GM21367 (cell line): ENCODE measurements at regions not wholly inside any gene's neighbourhood (a gene's known extent, or its start where the extent isn't known, plus 50 kb on each side); places are given as distances from the start of the nearest gene placed in this dataset.

Source experiments
- ATAC-seq: cut with Tn5 transposase; IDR thresholded peaks from one replicate; pipeline ENCODE4 v1.9.1; 2021; ENCODE audit not compliant: unreplicated experiment

DNA sequence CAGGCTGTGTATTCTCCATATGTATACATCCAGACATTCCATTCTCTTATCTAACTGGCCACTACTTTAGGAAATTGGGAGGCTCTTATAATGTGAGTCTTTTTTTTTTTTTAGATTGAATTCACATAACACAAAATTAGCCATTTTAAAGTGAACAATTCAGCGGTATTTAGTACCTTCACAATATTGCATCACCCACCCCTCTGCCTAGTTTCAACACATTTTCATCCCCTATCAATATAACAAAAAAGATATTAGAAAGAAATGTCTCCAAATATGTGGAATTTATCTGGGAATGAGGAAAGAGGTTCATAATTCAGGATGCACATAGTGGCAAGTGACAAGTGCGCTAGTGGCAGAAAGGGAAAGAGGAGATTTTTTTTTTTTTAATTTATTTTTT is 228.5 kb downstream of the ICE1 start:
- no peak for ATAC-seq

DNA sequence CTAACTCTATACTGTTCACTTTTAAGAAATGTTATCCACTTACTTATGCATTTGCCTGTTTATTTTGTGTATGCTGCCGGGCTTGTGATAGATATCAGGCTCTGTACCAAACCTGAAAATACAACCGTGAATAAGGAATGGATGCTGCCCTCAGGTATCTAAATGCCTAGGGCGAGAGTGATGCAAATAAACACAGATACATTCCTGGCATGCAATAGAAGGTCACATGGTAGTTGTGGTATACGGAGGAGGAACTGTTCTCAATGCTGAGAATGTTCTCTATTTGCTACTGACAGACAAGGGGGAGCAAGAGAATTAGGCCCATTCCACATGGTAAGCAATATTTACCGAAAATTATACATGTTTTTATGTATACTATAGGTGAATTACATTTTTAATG is 227.8 kb downstream of the ICE1 start:
- no peak for ATAC-seq

DNA sequence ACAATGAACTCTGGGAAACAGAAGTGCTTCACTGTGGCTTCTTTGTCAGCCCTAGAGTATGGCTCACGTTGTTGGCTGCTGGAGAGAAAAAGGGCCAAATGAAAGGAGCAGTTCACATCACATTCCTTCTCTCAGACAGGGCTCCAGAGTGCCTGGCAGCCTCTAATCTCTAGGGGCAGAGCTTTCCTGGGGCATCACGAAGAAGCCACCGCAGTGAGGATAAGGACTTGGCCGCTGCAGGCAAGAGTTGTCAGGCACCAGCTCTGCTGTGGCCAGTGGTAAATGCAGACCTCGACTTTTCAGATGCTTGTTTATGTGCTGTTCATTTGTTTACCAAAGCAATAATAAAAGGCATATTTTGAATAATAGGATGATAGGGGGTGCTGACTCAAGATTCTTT is 227.2 kb downstream of the ICE1 start:
- no peak for ATAC-seq

DNA sequence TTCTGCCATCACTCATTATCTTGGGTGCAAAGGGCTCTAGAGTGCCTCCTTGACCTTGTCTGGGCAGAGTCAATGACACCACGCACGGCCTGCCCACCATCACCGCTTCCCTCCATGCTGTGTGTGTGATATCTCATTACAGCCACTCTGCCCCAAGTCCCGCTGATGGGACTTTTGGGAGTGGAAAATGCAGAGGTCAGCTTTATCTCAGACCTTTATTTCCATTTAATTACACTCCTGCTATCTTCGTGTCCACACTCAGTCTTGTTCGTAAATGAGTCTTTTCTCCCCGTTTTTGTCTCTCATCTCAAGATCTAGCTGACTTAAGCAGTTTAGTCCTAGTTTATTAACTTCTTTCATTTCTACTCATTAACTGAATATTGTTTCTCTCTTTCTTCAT is 226.2 kb downstream of the ICE1 start:
- ATAC-seq, result no peak

DNA sequence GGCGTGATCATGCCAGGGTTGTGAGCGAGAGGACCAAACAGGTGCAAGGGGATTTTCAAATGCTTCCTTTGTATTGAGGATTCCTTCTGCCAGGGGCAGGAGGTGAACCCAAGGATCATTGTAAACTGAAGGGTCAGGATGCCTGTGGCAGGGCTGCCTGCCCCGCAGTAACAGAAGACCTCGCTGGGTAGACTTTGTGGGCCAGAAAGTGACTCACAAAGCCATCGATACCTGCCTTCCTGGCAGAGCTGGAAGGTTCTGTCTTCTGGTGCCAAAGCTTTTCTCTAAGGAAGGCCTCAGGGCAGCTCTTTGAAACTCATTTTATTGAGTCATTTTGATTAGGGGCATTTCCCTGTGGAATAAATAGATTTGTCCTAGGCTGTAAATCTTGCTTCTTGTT is 223.4 kb downstream of the ICE1 start:
- ATAC-seq, result no peak

DNA sequence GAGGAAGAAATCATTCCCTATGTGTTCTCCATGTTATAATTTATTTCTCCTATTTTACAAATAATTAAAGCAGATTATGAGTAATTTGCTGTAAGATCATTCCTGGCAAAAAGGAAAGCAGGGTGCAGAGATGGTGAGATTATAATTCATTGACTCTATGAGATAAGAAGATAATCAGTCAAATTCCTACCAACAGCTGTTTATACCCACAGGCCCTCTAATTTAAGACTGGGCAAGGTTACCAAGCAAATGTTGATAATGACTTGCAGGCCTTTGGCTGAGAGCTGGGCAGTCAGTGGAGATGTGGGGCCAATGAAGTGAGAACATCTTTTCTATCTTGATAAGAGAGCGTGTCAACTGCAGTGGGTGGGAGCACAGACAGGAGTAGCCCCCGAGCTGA is 222.7 kb downstream of the ICE1 start:
- no peak for ATAC-seq

DNA sequence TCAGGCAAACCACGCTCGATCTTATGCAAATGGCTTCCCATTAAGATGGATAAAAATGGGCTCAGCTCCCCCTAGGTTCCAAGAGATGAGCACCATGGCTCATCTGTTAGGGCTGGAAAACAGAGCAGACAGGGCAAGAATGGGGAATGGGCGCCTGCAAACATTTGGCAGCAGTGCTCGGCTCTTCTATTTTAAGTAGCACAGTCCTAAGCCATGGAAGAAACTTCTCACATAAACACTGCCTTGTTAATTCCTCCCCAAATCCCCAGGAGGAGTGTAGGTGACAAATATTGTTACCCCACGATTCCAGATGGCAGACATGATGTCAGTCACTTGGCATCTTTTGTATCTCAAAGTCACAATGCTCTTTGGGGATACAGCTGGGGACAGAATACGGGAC is 221.8 kb downstream of the ICE1 start:
- no peak for ATAC-seq

DNA sequence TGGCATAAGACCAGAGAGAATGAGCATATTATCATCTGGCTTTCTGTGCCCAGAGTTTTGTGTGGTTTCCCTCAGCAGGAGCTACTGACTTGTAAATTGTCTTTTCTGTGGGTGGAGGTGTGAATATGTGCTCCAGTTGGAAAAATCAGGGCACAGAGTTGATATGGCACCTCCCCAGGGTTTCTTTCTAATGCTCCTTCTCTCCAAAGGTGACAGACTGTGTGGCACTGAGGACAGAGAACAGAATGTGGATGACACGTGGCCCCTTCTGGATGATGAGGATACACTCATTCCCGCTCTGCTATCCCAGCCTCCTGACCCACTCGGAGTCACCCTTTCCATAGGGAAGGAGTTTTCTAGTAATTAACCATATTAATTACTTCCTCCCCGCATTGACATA is 221.0 kb downstream of the ICE1 start:
- ATAC-seq, result no peak

DNA sequence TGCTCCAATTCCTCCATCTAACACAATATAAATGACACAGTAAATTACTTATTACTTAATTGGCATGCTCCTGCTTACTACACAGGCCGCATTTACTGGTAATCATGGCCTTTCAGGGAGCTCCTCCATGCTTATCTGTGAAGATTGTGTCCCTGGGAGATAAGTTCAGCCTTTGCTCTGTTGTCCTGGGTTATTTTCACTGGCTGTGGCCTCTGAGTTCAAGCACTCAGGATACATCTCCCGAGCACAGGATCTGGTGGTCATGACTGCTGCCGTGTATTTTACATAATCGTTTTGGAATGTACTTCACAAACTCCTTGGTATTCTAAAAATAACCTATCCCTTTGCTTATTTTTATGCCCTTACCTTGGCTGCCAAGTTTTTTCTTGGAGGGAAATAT is 215.7 kb downstream of the ICE1 start:
- ATAC-seq, result no peak

DNA sequence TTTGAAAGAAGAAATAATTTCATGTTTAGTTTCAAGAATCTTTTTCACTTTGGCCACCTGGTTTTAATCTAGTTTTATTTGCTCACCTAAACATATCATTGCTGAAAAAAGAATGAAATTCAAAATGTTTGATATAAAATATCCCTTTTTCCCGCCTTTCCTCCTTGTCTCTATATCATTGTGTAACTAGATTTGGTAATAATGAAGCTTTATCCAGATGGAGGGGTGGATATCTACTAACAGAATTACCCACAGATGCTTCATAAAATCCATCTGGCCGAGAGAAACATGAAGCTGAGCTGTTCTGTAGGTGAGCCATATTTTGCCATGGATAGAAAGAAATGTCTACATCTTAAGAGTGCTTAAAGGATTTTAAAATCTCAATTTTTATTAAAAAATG is 214.7 kb downstream of the ICE1 start:
- no peak for ATAC-seq

DNA sequence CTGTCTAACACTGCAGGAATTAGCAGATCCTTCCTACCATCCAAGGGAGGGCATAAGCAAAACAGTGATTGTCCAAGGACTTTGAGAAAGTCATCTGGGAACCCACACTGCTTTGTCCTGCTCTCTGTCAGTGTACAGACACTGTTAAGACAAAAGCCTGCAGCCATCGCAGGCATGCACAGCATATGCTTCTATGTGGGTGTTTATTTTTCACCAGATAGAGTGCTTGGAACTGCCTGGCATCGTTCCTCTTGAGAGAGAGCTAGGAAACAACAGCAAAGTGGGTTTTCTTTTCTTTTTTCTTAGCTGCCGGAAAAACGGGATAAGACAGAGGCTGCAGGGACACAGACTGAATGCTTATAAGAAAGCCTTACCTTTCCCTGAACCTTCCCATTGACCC is 212.3 kb downstream of the ICE1 start:
- ATAC-seq, result no peak

DNA sequence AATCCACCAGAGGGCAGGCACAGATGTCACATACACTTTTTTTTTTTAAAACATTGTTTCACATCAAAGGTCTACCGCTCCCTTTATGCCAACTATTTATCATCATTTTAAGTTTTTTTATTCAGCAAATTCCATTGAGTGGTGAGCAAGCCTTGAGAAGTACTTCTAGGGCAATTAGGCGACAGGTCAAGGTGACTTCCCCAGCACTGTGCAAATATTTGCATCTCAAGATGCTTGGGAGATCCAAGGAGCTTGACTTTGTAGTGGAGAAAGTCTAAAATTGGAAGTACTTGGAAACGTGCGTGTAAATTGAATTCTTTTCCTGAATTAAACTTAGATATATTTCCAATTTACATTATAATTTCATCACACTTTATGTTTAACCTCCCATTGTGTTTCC is 211.1 kb downstream of the ICE1 start:
- no peak for ATAC-seq

DNA sequence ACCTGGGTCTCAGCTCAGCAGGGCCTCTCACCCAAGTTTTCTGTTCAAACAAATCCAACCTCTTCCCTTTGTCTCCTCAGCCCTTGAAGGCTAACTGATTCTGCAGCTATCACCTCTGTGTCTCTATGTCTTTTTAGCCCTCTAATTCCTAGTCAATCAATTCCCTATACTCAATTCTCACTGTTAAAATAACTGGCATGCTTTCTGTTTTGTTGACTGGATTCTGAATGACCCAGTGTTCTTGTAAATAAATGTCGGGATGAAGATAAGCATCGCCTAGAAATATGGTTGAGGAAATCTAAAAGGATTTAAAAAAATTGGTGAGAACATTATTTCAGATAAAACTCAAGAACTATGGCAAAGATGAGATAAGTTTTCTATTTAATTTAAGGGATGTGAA is 210.2 kb downstream of the ICE1 start:
- no peak for ATAC-seq

DNA sequence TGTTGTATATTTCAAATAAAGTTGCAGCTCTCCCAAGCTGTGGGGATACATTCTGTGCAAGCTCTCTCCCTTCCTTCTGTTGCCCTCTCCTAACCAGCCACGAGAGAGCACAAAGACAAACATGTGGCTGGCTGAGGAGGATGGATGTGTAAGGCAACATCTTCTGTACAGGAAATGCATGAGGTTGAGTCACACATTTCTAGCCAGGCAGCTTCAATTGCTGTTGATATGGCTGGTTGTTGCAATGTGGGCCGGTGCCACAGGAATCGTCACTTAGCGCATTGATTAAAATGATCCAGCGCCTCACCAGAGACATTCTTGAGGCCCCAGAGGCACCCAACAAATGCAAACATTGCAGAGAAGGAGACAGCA is 207.1 kb downstream of the ICE1 start:
- no peak for ATAC-seq

DNA sequence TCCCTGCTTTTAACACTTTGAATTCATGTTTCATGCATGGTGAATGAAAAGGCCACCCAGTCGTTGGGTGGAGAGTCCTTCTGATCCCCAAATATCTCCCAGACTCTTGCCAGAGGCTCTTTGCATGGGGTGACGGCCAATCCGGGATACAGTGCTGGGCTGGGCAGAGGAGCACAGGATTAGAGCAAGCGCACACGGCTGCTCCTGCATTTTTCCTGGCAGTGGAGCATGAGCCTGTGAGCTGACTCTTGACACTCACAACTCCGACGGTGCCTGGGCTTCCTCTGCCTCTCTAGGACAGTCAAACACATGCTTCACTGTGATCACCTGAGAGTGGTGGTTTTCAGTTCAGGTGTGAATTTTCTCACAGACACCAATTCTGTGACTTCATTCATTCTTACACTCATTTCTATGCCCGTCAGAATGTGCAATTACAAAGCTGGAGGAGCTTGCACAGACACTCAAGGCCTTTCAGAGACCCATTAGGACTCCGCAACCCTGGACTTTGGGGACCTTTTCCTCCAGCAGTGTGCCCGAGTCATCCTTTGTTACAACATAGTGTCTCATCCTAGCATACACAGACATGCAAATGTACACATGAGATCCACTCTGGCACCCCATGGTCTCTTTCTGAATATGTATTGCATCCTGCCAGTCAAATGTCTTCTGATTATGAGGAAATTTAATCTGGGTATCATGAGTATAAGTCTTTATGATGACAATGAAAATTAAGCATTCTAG is 206.6 kb downstream of the ICE1 start:
- ATAC-seq, result no peak

DNA sequence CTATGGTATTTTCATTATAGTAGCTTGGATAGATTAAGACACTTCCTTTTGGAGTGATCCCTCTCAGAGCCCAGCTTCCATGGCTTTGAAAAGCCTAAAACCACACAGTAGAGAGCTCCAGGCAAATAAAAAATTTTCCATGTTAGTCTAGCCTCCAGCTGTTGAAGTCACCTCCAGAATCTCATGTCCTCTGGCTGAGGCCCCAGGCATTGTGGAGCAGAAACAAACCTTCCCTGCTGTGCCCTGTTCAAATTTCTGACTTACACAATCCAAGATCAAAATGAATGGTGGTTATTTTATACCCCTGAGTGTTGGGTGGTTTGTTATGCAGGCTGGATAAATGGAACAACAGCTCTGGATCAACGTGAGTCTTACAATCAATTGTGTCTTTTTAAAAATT is 203.9 kb downstream of the ICE1 start:
- ATAC-seq, result no peak

DNA sequence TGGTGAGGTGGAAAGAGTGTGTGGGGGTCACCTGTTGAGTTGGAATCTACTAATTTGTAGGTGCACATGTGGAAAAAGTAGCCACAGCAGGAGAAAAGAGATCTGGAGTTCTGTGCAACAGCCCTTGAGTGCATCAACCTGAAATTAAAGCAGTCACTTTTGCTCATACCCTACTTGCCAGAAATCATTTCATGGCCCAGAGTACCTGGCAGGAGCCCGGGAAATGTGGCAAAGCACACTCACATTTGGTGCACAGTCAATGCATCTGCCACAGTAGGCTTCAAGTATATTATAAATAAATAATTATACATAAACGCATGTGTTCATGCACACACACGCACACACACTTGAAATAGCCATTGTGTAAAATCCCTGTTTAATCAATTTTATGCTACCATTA is 203.0 kb downstream of the ICE1 start:
- no peak for ATAC-seq

DNA sequence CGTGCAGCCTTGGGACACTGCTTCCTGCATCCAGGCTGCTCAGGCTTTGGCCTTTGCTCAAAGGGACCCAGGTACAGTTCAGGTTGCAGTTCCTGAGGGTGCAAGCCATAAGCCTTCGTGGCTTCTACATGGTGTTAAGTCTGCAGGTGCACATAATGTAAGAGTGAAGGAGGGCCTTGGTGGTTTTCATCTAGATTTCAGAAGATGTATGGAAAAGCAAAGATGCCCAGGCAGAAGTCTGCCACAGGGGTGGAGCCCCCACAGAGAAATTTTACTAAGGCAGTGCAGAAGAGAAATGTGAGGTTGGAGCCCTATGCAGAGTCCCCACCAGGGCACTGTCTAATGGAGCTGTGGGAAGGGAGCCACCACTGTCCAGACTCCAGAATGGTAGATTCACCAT is 200.9 kb downstream of the ICE1 start:
- no peak for ATAC-seq

DNA sequence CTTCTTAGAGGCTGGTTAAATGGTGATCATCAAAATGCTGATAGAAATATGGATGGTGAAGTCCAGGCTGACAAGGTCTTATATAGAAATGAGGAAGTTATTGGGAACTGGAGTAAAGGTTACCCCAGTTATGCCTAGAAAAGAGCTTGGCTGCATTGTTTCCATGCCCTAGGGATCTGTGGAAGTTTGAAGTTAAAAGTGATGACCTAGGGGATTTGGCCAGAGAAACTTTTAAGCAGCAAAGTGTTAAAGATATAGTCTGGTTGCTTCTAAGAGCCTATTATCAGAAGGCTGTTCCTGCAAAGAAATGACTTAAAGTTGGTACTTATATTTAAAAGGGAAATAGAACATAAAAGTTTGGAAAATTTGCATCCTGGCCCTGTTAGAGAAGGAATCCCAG is 200.3 kb downstream of the ICE1 start:
- ATAC-seq, result no peak

DNA sequence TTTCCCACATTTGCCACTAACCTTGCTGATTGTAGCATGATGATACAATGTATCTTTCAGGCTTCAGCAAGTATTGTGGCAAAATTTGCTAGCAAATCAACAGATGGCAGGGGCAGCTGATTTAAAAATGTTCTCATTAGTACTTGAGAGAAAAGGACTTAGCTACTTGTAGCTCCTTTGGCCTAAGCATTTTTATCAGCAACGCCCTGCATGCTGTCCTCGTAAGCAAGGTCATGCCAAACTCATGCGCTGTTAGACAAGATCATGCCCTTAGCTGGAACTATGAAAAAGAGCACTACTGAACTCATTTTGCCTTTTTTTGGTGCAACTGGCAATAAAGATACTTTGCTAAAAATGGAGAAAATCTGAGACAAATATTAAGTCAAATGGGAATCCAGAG is 197.1 kb downstream of the ICE1 start:
- no peak for ATAC-seq

DNA sequence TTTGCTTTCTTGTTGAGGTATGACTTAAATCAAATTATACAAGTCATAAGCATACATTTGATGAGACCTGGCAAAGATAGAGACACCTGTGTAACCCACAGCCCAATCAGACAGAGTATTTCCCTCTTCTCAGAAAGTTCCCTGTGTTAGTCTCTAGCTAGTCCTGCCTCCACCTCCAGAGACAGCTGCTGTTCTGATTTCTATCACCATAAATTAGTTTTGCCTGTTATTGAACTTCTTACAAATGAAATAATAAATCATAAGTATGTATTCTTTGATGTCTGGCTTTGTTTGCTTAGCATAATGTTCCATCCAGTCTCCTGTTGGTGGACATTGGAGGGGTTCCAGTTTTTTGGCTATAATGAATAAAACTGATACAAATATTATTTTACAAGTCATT is 194.5 kb downstream of the ICE1 start:
- no peak for ATAC-seq

DNA sequence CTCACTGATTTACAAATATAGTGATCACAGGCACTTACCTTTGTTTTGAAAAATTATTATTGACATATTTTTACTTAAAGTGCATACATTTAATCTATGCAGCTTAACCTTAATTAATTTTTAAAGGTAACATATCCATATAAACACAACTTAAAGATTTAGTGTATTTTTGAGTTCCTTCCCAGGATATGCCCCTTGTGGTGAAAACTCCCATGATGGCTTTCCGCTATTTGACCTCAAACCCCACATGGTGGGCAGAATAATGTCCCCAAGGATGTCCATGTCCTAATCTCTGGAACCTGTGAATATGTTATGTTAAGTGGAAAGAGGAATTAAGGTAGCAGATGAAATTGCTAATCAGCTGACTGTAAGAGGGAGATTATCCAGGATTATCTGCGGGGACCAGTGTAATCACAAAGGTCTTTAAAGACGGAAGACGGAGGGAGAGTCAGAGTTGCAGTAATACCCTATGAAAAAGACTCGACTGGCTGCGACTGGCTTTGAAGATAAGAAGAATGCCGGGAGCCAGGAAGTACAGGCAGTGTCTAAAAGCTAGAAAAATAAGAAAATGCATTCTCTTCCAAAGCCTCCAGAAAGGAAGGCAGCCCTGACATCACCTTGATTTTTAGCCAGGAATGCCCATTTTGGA is 193.9 kb downstream of the ICE1 start:
- ATAC-seq, result no peak

DNA sequence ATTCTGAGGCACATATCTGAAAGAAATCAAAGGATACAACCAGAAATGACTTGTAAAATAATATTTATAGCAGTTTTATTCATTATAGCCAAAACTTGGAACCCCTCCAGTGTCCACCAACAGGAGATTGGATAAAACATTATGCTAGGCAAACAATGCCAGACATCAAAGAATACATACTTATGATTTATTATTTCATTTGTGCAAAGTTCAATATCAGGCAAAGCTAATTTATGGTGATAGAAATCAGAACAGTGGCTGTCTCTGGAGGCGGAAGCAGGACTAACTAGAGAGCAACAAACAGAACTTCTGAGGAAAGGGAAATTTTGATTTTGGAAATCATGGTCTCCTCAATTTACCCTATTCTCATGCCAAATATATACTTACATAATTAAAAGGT is 193.1 kb downstream of the ICE1 start:
- ATAC-seq, result no peak
